H1 (cell line): ENCODE measurements at regions not wholly inside any gene's neighbourhood (a gene's known extent, or its start where the extent isn't known, plus 50 kb on each side); places are given as distances from the start of the nearest gene placed in this dataset.
A peak's percentile ranks its signal among the peaks of the same experiment; 100 is the strongest.

Experiments
- CTCF ChIA-PET: fragments of 300-600 bp; sonication (Branson Sonifier 250); formaldehyde crosslinking; loops from one replicate; lab custom pipeline; 2021; ENCODE audit not compliant: partially characterized antibody; lab: Charles Lee
- POLR2A ChIA-PET: fragments of 300-600 bp; sonication (Branson Sonifier 250); formaldehyde crosslinking; loops from one replicate; lab custom pipeline; 2021; ENCODE audit warnings: inconsistent platforms; ENCODE audit not compliant: partially characterized antibody; lab: Charles Lee
- DNase-seq, 2 experiments: peaks; one replicate each; pipeline versions ENCODE4 v3.0.0 to v3.0.0-alpha.2; 2010 to 2022; ENCODE audit warnings: low spot score in 2 of 2, low read depth in 1 of 2, mixed read lengths in 1 of 2
- FAIRE-seq: peaks from 2 replicates; lab custom pipeline; 2011; peaks lifted over from hg19 to GRCh38; lab: Jason Lieb, UNC
- H2AFZ ChIP-seq: 2 replicates; pipeline ENCODE4 v1.8.1; 2012; ENCODE audit warnings: low read length, inconsistent platforms
- H2AK5ac ChIP-seq: 2 replicates; pipeline ENCODE4 v1.6.1; 2013; ENCODE audit warnings: low read depth, low read length
- H2BK120ac ChIP-seq: replicated peaks from 2 replicates; pipeline ENCODE3; 2013; ENCODE audit warnings: low read depth, low read length, inconsistent platforms
- H2BK12ac ChIP-seq: 2 replicates; pipeline ENCODE4 v1.6.1; 2013; ENCODE audit warnings: low read depth, low read length
- H2BK15ac ChIP-seq: 2 replicates; pipeline ENCODE4 v1.6.1; 2013; ENCODE audit warnings: low read length
- H2BK20ac ChIP-seq: 2 replicates; pipeline ENCODE4 v1.6.1; 2013; ENCODE audit warnings: low read length
- H2BK5ac ChIP-seq: 2 replicates; pipeline ENCODE4 v1.6.1; 2013; ENCODE audit warnings: low read depth, low read length
- H3K14ac ChIP-seq: 2 replicates; pipeline ENCODE4 v1.6.1; 2013; ENCODE audit warnings: inconsistent platforms; ENCODE audit not compliant: insufficient read length
- H3K18ac ChIP-seq: 2 replicates; pipeline ENCODE4 v1.6.1; 2013; ENCODE audit warnings: low read length; ENCODE audit errors: extremely low read depth
- H3K23ac ChIP-seq: 2 replicates; pipeline ENCODE4 v1.6.1; 2013; ENCODE audit warnings: inconsistent platforms; ENCODE audit not compliant: insufficient read length
- H3K23me2 ChIP-seq: 2 replicates; pipeline ENCODE4 v1.6.1; 2013; ENCODE audit warnings: low read depth, low read length
- H3K27ac ChIP-seq: 2 replicates; pipeline ENCODE4 v1.6.1; 2011; ENCODE audit warnings: low read depth, low read length, inconsistent platforms
- H3K27me3 ChIP-seq, 4 experiments: replicated peaks in 1 of 4; 1 replicate in 1 of 4; 2 replicates in 3 of 4; pipeline versions ENCODE4 v1.6.1 to v1.8.1; 2011 to 2013; ENCODE audit warnings: low read length in 3 of 4, mild to moderate bottlenecking in 3 of 4, inconsistent platforms in 2 of 4, mixed read lengths in 2 of 4, moderate library complexity in 1 of 4; ENCODE audit not compliant: control insufficient read depth in 3 of 4, insufficient read depth in 3 of 4; ENCODE audit errors: extremely low read depth in 1 of 4
- H3K36me3 ChIP-seq, 4 experiments: 2 replicates each; pipeline versions ENCODE4 v1.6.1 to v1.8.1; 2011 to 2013; ENCODE audit warnings: mild to moderate bottlenecking in 4 of 4, low read length in 3 of 4, moderate library complexity in 2 of 4, control low read depth in 1 of 4, inconsistent platforms in 1 of 4; ENCODE audit not compliant: insufficient read depth in 4 of 4, control insufficient read depth in 2 of 4
- H3K4ac ChIP-seq: replicated peaks from 2 replicates; pipeline ENCODE3; 2013; ENCODE audit warnings: low read length, low read depth, mixed read lengths, inconsistent platforms; ENCODE audit not compliant: insufficient read length
- H3K4me1 ChIP-seq, 4 experiments: replicated peaks in 1 of 4; 1 replicate in 1 of 4; 2 replicates in 3 of 4; pipeline versions ENCODE4 v1.6.1 to v1.8.1; 2011 to 2013; ENCODE audit warnings: low read length in 3 of 4, inconsistent platforms in 2 of 4, mixed read lengths in 1 of 4; ENCODE audit not compliant: insufficient read depth in 4 of 4, control insufficient read depth in 3 of 4
- H3K4me2 ChIP-seq, 2 experiments: 2 replicates each; pipeline versions ENCODE4 v1.6.1 to v1.8.1; 2011 to 2013; ENCODE audit warnings: low read depth in 2 of 2, low read length in 2 of 2, control low read depth in 1 of 2, inconsistent platforms in 1 of 2, mild to moderate bottlenecking in 1 of 2; ENCODE audit not compliant: insufficient read depth in 1 of 2
- H3K4me3 ChIP-seq, 4 experiments: fragments of 200-600, 300-600 bp in 1 of 4; sonication (generic), shearing (Covaris generic), sonication (Bioruptor Twin) in 1 of 4; 2 replicates each; pipeline versions ENCODE4 v1.5.1 to v1.8.1; 2011 to 2016; ENCODE audit warnings: low read length in 4 of 4, low read depth in 3 of 4, control low read depth in 2 of 4, inconsistent platforms in 2 of 4, mild to moderate bottlenecking in 2 of 4, mixed read lengths in 1 of 4, moderate library complexity in 1 of 4; ENCODE audit not compliant: insufficient read depth in 2 of 4; ENCODE audit errors: extremely low read depth in 1 of 4
- H3K56ac ChIP-seq: replicated peaks from 2 replicates; pipeline ENCODE3; 2013; ENCODE audit warnings: low read depth, mild to moderate bottlenecking, mixed read lengths, low read length, inconsistent platforms; ENCODE audit not compliant: insufficient read length
- H3K79me1 ChIP-seq: 2 replicates; pipeline ENCODE4 v1.6.1; 2013; ENCODE audit warnings: low read depth, low read length, control low read depth
- H3K79me2 ChIP-seq, 2 experiments: 2 replicates each; pipeline versions ENCODE4 v1.6.1 to v1.8.1; 2012 to 2013; ENCODE audit warnings: low read length in 2 of 2, mild to moderate bottlenecking in 2 of 2, inconsistent platforms in 1 of 2; ENCODE audit not compliant: insufficient read depth in 2 of 2, control insufficient read depth in 1 of 2
- H3K9ac ChIP-seq, 4 experiments: replicated peaks in 1 of 4; 1 replicate in 1 of 4; 2 replicates in 3 of 4; pipeline versions ENCODE4 v1.6.1 to v1.8.1; 2011 to 2013; ENCODE audit warnings: low read depth in 3 of 4, low read length in 3 of 4, control low read depth in 2 of 4, mild to moderate bottlenecking in 2 of 4, moderate library complexity in 2 of 4, inconsistent platforms in 1 of 4; ENCODE audit errors: extremely low read depth in 1 of 4
- H3K9me3 ChIP-seq, 2 experiments: 2 replicates each; pipeline versions ENCODE4 v1.6.1 to v1.8.1; 2012 to 2013; ENCODE audit warnings: mild to moderate bottlenecking in 2 of 2, moderate library complexity in 2 of 2, control low read depth in 1 of 2, inconsistent platforms in 1 of 2, low read depth in 1 of 2, low read length in 1 of 2, mixed read lengths in 1 of 2; ENCODE audit not compliant: insufficient read depth in 2 of 2
- H4K20me1 ChIP-seq, 2 experiments: replicated peaks in 1 of 2; 2 replicates each; pipeline versions ENCODE3 to v1.8.1; 2011 to 2013; ENCODE audit warnings: inconsistent platforms in 2 of 2, low read length in 2 of 2, mild to moderate bottlenecking in 1 of 2; ENCODE audit not compliant: insufficient read depth in 2 of 2, control insufficient read depth in 1 of 2
- H4K5ac ChIP-seq: 2 replicates; pipeline ENCODE4 v1.6.1; 2013; ENCODE audit warnings: low read length, low read depth, mixed read lengths, inconsistent platforms; ENCODE audit not compliant: insufficient read length
- H4K8ac ChIP-seq: 2 replicates; pipeline ENCODE4 v1.8.0; 2013; ENCODE audit warnings: mild to moderate bottlenecking, moderate library complexity, low read length, inconsistent platforms; ENCODE audit not compliant: insufficient read depth; ENCODE audit errors: extremely low read depth
- H4K91ac ChIP-seq: replicated peaks from 2 replicates; pipeline ENCODE3; 2013; ENCODE audit warnings: low read length, mixed read lengths, inconsistent platforms; ENCODE audit not compliant: insufficient read length
- BACH1 ChIP-seq: IDR thresholded peaks from 2 replicates; pipeline ENCODE4 v1.6.1; 2012; ENCODE audit warnings: low read length, improper control_type of control experiment
- GABPA ChIP-seq: IDR thresholded peaks from 2 replicates; pipeline ENCODE4 v1.6.1; 2011; ENCODE audit warnings: mild to moderate bottlenecking, low read length, moderate library complexity, borderline replicate concordance; ENCODE audit not compliant: insufficient read depth
- KDM5A ChIP-seq: fragments of 200-600 bp; IDR thresholded peaks from 2 replicates; pipeline ENCODE4 v1.7.1; 2012; ENCODE audit warnings: mild to moderate bottlenecking, low read length, inconsistent platforms, mixed read lengths
- RBBP5 ChIP-seq: IDR thresholded peaks from 2 replicates; pipeline ENCODE4 v1.7.1; 2012; ENCODE audit warnings: low read depth, mild to moderate bottlenecking, inconsistent platforms, low read length, moderate library complexity, borderline replicate concordance
- SIRT6 ChIP-seq: IDR thresholded peaks from one replicate; pipeline ENCODE4 v1.7.1; 2012; ENCODE audit warnings: low read length, inconsistent platforms
- SRF ChIP-seq: IDR thresholded peaks from 2 replicates; pipeline ENCODE4 v1.6.1; 2011; ENCODE audit warnings: mild to moderate bottlenecking, low read depth, low read length, moderate library complexity
- TAF1 ChIP-seq: IDR thresholded peaks from 2 replicates; pipeline ENCODE4 v1.6.1; 2011; ENCODE audit warnings: mild to moderate bottlenecking, low read depth, low read length
- TEAD4 ChIP-seq: IDR thresholded peaks from 2 replicates; pipeline ENCODE4 v1.6.1; 2012; ENCODE audit warnings: low read depth, low read length, inconsistent platforms, mixed read lengths
- YY1 ChIP-seq: IDR thresholded peaks from 2 replicates; pipeline ENCODE4 v1.6.1; 2011; ENCODE audit warnings: low read depth, mild to moderate bottlenecking, low read length
- WGBS, 2 experiments: shearing (Covaris generic) in 1 of 2; methylation state at CpG; one replicate each; pipeline versions ENCODE4 v1.1.6 to v1.1.7; 2013 to 2015; ENCODE audit warnings: low lambda C conversion rate in 2 of 2, mixed read lengths in 2 of 2, inconsistent platforms in 1 of 2, low coverage in 1 of 2, missing lambda C conversion rate in 1 of 2; ENCODE audit not compliant: insufficient replicate concordance in 2 of 2, insufficient coverage in 1 of 2, insufficient read length in 1 of 2; ENCODE audit errors: extremely low coverage in 1 of 2, missing lambda C conversion rate in 1 of 2; 5-methylcytosine and 5-hydroxymethylcytosine counted together
- TF ChIP-seq, protein P1 (sequence below): IDR thresholded peaks from 2 replicates; pipeline ENCODE4 v1.6.1; 2011; ENCODE audit warnings: low read length, improper control_type of control experiment
- TF ChIP-seq, protein P2 (sequence below): IDR thresholded peaks from 2 replicates; pipeline ENCODE4 v1.6.1; 2012; ENCODE audit warnings: inconsistent platforms
- TF ChIP-seq, protein P3 (sequence below): IDR thresholded peaks from 2 replicates; pipeline ENCODE4 v1.6.1; 2011; ENCODE audit warnings: low read depth, mild to moderate bottlenecking, low read length; ENCODE audit not compliant: insufficient read depth

DNA sequence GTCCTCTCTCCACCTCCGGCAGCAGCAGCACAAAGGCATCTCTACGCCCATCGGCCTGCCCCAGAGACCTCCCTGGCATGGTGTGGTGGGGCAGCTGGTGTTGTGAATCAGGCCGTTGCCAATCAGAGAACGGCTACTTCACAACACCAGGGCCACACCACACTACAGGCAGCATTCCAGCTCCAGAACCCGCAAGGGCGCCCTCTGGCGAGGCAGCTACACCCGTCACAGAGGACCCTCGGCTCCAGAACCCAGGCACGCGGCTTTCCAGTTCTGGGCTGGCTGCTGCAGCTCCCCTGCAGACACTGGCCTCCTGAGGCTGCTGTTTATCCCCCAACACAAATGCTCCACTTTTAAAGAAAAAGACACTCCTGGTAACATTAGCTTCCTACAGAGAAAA, 127.5 kb upstream of the TOPAZ1 start:
- no peak overlapping the region for H2BK20ac ChIP-seq
- H2BK12ac ChIP-seq: no peak overlapping the region
- no peaks in the 10 kb centered on the region; a peak in 1 of 8 replicates for H3K36me3 ChIP-seq
- no peak overlapping the region for H2BK5ac ChIP-seq
- H3K23ac ChIP-seq: no peak overlapping the region
- H4K8ac ChIP-seq: peak overlapping the region; percentile 15; the same call in 1 of the 2 replicates
- H3K79me2 ChIP-seq: no peaks in the 10 kb centered on the region
- ChIA-PET CTCF (interaction anchor here (0.6 to 3.2 kb wide), 40 partner anchors 9 to 554 kb away, joined by 3 to 18 read pairs (median 3); no protein-coding TSS in a partner anchor), POLR2A (interaction anchor here (0.9 kb wide), 1 partner anchor 55 kb away, joined by 3 read pairs; no protein-coding TSS in a partner anchor)
- no peak overlapping the region for H2AFZ ChIP-seq
- H3K4me2 ChIP-seq: no peak overlapping the region
- FAIRE-seq (no peak), DNase-seq (peak in 1 of 2 experiments; percentile 89)
- H4K91ac ChIP-seq: no peak overlapping the region
- H3K4ac ChIP-seq: no peak overlapping the region
- H2BK120ac ChIP-seq: no peak overlapping the region
- H3K9ac ChIP-seq: no peak overlapping the region
- whole genome bisulfite sequencing, 2 experiments: 63% methylated on average over 12 of the region's 12 CpGs; no CpG with 5 or more reads in 1 of the 2 experiments
- no peak overlapping the region for H3K4me3 ChIP-seq
- H3K4me1 ChIP-seq: peaks cover 0 to 3% (median 2%) of the 10 kb centered on the region in 4 experiments; a peak in 2 of 7 replicates
- no peaks in the 10 kb centered on the region for H3K23me2 ChIP-seq
- H3K27me3 ChIP-seq: no peaks in the 10 kb centered on the region
- H3K79me1 ChIP-seq: no peaks in the 10 kb centered on the region
- no peak overlapping the region for H4K5ac ChIP-seq
- no peak overlapping the region for H3K14ac ChIP-seq
- H3K56ac ChIP-seq: no peak overlapping the region
- H4K20me1 ChIP-seq: no peaks in the 10 kb centered on the region
- no peak overlapping the region for H2AK5ac ChIP-seq
- H3K18ac ChIP-seq: no peak overlapping the region
- 0 out of 2 replicates have a peak overlapping the region, but pooled peaks have one; percentile 76 for H2BK15ac ChIP-seq
- no peak overlapping the region for H3K27ac ChIP-seq
- no peaks in the 10 kb centered on the region for H3K9me3 ChIP-seq
- TF ChIP-seq YY1 (0 out of 2 replicates have a peak, but pooled peaks have one; percentile 22), SRF (no peak), TAF1 (no peak), RBBP5 (no peak), KDM5A (no peak), SIRT6 (no peak), TEAD4 (peak; percentile 92), BACH1 (no peak), GABPA (no peak)
- TF ChIP-seq, protein P1, sequence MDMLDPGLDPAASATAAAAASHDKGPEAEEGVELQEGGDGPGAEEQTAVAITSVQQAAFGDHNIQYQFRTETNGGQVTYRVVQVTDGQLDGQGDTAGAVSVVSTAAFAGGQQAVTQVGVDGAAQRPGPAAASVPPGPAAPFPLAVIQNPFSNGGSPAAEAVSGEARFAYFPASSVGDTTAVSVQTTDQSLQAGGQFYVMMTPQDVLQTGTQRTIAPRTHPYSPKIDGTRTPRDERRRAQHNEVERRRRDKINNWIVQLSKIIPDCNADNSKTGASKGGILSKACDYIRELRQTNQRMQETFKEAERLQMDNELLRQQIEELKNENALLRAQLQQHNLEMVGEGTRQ: no peak
- TF ChIP-seq, protein P2, sequence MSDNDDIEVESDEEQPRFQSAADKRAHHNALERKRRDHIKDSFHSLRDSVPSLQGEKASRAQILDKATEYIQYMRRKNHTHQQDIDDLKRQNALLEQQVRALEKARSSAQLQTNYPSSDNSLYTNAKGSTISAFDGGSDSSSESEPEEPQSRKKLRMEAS: peak; percentile 83
- TF ChIP-seq, protein P3, sequence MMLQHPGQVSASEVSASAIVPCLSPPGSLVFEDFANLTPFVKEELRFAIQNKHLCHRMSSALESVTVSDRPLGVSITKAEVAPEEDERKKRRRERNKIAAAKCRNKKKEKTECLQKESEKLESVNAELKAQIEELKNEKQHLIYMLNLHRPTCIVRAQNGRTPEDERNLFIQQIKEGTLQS: no peak
